ENCODE measurements at regions not wholly inside any gene's neighbourhood (a gene's known extent, or its start where the extent isn't known, plus 50 kb on each side); places are given as distances from the start of the nearest gene placed in this dataset.

DNA sequence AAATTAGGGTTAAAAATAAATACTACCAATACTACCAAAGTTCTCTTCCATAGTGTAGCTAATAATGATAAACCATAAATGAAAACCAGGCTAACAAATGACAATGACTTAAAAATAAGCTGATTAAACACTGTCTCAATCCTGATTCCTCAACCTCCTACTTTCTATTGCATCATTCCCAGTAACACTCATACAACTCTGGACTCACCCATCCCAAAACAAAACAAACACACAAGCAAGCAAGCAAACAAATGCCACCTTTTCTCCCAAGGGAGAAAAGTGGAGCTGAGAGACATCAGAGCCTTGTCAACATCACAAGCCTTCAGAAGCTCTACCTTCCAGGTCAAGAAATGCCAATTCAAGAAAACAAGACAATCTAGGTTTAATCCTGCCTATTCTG, 620.7 kb downstream of the NYAP2 start:
- no peak for DNase-seq

- no peak for DNase-seq
These were observed 619.1 kb downstream of the NYAP2 start for GRCh38 chr2:226018641-226019040.

DNA sequence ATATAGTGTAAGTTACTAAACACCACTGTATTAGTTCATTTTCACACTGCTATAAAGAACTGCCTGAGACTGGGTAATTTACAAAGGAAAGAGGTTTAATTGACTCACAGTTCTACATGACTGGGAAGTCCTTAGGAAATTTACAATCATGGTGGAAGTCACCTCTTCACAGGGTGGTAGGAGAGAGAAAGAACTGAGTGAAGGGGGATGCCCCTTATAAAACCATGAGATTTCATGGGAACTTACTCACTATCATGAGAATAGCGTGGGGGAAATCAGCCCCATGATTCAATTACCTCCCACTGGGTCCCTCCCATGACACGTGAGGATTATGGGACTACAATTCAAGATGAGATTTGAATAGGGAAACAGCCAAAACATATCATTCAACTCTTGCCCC, 618.0 kb downstream of the NYAP2 start:
- no peak for DNase-seq

DNA sequence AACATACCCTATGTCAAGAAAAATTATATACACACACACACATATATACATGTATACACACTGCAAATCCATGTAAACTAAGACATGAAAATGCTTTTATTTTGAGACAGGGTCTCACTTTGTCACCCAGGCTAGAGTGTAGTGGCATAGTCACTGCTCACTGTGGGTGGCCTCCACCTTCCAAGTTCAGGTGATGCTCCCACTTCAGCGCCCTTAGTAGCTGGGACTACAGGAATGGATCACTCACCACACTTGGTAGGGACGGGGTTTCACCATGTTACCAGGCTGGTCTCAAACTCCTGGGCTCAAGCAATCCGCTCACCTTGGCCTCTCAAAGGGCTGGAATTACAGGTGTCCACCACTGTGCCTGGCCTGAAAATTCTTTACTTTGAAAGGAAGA, 617.6 kb downstream of the NYAP2 start:
- DNase-seq, result no peak

DNA sequence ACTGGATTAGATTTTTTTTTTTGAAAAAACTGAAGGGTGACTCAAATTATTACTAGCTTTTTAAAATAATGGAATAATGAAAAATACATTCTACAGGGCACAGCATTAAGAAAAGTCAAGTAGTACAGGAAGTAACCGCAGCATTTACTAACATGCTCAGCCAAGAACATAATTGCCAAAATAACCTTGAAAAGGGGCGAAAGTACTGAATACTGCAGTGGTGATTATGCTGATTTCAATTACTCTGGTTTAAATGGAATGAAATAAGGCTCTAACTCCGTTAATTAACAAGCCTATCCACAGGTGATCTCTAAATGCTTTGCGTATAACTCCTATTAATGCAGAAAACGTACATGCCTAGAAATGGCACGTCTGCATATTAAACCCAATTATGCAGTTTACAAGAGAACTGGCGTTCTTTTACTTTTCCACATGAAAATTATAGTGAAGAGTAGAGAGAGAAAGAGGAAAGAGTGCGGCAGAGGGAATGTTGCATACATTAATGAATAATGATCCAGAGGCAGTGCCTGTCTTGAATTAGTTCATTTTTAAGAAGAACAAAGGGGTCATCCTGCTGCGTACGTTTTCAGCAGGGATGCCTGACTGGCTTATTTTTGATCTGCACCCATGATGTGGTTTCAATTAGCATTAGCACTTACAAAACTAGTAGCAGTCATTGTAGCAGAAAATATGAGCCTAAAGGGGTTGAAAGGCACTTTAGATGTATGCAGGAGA, 612.4 kb downstream of the NYAP2 start:
- DNase-seq, result no peak

- DNase-seq, result no peak
These were observed 602.9 kb downstream of the NYAP2 start for GRCh38 chr2:226002438-226002837.

GRCh38 chr2:226001716-226002115, 602.2 kb downstream of the NYAP2 start:
- no peak for DNase-seq

DNA sequence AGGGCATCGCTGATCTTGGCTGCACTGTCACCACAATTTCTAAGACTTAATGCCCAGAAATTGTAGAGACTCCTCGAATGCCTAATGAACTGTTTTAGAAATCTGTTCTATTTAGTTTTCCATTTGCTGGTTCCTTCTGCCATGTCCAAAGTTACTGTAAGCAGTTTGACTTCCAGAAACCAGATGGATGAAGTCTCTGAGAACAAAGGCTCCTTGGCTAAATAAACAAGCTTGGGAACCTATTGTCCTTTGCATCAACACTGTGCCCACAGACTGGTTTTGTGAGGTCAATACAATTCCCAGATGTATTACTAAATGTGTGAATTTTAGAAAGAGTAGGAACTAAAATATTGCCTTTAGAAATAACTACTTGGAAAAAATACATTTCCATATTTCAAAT, 600.2 kb downstream of the NYAP2 start:
- no peak for DNase-seq

GRCh38 chr2:225998653-225999052, 599.1 kb downstream of the NYAP2 start:
- no peak for DNase-seq

- no peak for DNase-seq
These were observed 598.6 kb downstream of the NYAP2 start for GRCh38 chr2:225998116-225998515.

DNA sequence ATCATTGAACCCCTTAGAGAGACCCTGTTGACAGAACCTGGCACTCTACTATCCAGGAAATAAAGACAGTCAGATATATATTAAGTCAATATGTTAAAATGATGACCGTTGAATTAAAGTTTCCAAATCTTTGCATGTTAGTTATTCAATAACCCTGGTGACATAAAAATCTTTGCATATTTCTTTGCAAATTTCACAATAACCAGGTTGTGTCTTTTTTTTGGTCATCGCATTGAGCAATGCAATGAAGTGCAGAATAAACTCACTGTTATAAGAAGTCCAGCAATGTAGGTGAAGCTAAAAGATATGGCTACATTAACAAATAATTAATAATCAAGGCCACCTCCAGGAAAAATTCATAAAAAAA, 596.9 kb downstream of the NYAP2 start:
- no peak for DNase-seq

GRCh38 chr2:225995796-225996461, 596.4 kb downstream of the NYAP2 start:
- DNase-seq, result no peak

- DNase-seq, result no peak
These were observed 595.4 kb downstream of the NYAP2 start for GRCh38 chr2:225994748-225995405.

DNA sequence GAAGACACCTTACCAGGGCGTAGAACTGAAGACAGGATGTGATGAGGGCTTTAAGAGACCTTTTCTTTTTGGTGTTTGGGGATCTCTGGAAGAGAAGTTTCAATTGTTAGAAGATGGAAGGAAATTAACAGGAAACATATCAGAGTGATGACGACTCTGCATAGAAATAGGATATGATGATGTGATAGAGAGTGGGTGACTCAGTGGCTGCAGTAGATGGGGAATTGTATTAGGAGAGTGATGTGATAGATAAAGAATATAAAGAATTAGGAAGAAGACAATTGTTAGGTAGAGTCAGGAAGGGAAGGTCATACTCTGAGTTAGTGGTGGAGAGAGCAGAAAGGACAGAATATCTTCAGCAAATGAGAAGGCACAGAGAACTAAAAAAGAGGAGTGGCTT, 593.9 kb downstream of the NYAP2 start:
- no peak for DNase-seq

- no peak for DNase-seq
These were observed 590.3 kb downstream of the NYAP2 start for GRCh38 chr2:225989809-225990208.

GRCh38 chr2:225980372-225980771, 580.9 kb downstream of the NYAP2 start:
- DNase-seq, result no peak

GRCh38 chr2:225971433-225971832, 571.9 kb downstream of the NYAP2 start:
- DNase-seq, result no peak

DNA sequence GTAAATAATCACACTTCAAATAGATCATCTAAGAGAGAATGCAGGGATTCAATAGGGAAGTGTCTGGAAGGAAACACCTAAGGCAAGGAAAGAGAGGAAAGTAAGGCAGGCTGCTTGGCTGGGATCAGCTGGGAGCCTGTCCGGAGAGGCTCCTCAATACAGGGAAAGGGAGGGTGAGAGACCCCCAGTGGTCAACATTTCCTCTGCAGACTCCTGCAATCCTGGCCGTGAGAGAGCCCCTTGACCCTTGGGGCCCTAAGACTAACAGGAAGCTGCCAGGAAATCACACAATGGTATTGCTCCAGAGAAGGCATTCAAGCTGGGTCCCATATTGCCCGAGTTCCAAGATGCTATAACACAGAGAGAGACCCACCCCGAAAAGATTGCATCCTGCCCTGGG, 549.4 kb downstream of the NYAP2 start:
- DNase-seq, result no peak

DNA sequence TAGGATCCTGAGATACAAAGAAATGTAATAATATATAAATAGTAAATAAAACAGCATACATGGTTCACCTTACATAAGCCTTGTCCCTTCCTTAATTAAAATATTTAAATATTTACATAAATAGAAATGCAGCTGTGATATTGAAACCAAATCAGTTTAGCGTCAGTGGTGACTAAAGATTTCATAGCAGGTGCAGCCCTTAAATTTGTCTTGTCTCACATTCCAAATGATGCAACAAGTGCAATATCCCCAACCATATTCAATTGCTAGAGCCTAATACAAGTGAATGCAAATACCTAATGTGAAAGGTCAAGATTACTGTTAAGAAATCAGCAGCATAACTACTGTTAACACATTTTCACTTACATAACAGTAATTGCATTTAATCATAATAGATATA, 539.5 kb downstream of the NYAP2 start:
- DNase-seq, result no peak

GRCh38 chr2:225937625-225938187, 538.2 kb downstream of the NYAP2 start:
- no peak for DNase-seq

DNA sequence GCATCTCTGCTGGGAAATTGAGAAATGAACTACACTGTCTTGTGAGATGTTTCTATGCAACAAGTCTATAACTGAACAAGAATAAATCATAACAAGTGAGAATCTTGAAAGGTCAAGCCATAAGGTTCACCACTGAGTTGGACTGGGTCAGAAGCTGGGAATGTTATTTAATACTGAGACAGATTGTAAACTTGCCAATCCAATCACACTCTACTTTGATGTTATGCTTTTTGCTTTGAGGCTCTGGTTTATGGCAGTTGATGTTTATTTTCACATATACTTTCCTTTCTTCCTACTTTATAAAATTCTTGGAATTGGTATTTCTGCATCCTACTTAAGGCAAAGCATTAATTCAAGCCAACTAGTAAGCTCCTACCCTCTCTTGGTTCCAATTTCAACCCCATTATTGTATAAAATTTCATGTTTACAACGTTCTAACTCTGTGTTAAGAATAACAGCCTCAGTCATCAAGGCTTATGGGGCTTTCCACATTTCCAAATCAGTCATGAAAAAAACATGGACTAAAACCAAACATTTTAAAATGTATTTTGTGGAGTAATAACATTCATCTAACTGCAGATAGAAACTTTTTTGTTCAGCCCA, 533.4 kb downstream of the NYAP2 start:
- DNase-seq, result no peak

DNA sequence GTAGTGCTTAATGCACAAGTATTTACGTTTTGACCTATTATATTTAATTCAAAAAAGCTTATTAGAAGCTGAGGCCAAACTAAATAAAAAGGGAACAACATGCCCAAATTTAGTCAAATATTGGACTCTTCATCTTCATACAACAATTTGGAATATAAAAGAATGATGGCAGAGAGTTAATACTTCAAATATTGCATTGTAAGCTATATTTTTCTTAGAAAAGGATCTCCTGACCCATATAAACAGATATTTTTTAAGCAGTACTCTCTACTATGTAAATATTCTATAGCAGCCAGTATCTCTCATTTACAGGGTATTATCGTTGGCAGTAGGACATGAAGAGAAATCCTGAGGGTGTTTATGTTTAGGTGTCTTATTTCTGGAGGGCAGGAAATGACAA, 531.2 kb downstream of the NYAP2 start:
- no peak for DNase-seq

DNA sequence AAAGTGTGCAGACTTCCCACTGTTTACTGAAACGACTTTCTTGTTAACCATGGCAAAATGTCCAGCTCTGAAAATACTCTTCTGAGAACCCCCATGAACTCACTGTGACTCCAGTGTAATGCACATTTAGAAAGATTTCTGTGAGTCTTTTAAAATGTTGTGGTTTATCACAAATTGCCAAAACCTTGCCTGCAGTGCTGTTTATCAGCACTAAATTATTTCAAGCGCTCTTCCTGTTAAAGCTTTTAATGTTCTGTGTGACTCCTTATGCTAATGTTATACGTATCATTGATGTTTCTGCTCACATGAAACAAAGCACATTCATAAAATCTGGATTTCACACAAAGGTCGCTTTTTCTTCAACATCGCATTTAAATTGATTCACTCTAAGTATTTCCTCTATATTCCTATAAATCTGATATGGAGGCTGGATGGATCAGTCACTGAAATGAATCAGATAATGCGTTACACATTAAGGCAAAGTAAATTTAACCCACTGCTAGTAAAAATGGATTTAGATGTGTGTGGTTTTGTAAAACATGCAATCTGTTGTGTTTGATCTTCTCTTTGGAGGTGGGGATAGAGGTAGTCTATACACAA, 521.2 kb downstream of the NYAP2 start:
- DNase-seq, result no peak

Measured in C1 segment of cervical spinal cord (tissue), 14 donors.